Liver (tissue), 3 donors: ENCODE measurements at regions not wholly inside any gene's neighbourhood (a gene's known extent, or its start where the extent isn't known, plus 50 kb on each side); places are given as distances from the start of the nearest gene placed in this dataset.

Experiments
- FOXA1 ChIP-seq: IDR thresholded peaks from 2 replicates; pipeline ENCODE4 v1.6.1; 2016; ENCODE audit warnings: antibody characterized with exemption
- RAD21 ChIP-seq, 2 donors: IDR thresholded peaks; 2 replicates each; pipeline ENCODE4 v1.6.1; 2016; ENCODE audit warnings: antibody characterized with exemption in 2 of 2, mild to moderate bottlenecking in 2 of 2
- RXRA ChIP-seq, 2 donors: IDR thresholded peaks; 2 replicates each; pipeline ENCODE4 v1.6.1; 2017 to 2018; ENCODE audit warnings: antibody characterized with exemption in 2 of 2, mild to moderate bottlenecking in 1 of 2
- YY1 ChIP-seq: IDR thresholded peaks from 2 replicates; pipeline ENCODE4 v1.6.1; 2016; ENCODE audit warnings: antibody characterized with exemption, mild to moderate bottlenecking
- TF ChIP-seq, protein P1 (sequence below): fragments of 150-350 bp; IDR thresholded peaks from 2 replicates; pipeline ENCODE4 v1.5.1; 2017; ENCODE audit warnings: improper control_type of control experiment, low read depth, low read length; ENCODE audit not compliant: missing input control
- TF ChIP-seq, protein P2 (sequence below): IDR thresholded peaks from 2 replicates; pipeline ENCODE4 v1.6.1; 2016; ENCODE audit warnings: antibody characterized with exemption, mild to moderate bottlenecking
- TF ChIP-seq, protein P3 (sequence below): IDR thresholded peaks from 2 replicates; pipeline ENCODE4 v1.6.1; 2016; ENCODE audit warnings: antibody characterized with exemption
- TF ChIP-seq, protein P4 (sequence below): IDR thresholded peaks from 2 replicates; pipeline ENCODE4 v1.6.1; 2016; ENCODE audit warnings: antibody characterized with exemption
- donor health status: healthy.
- donor health status: healthy.

DNA sequence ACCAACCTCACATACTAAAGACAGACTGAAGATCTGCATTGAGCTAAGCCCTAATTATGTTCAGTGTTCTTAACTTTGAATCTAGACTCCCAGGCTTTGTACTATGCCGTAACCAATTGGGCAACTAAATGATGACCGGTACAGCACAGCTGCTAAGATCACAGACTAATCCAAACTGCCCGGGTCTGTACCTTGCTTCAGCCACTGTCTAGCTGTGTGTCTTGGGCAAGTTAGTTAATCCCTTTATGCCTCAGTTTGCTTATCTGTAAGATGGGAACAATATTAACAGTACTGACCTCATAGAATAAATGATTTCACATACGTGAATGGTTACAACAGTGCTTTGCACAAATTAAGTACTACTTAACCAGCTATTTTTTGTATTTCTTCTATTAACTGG is 205.8 kb upstream of the NFE2L3 start:
- TF ChIP-seq RAD21 (IDR thresholded peaks at IDR 0.05) (no peak), FOXA1 (no peak), YY1 (no peak), RXRA (IDR thresholded peaks at IDR 0.05) (no peak)
- TF ChIP-seq, protein P1, sequence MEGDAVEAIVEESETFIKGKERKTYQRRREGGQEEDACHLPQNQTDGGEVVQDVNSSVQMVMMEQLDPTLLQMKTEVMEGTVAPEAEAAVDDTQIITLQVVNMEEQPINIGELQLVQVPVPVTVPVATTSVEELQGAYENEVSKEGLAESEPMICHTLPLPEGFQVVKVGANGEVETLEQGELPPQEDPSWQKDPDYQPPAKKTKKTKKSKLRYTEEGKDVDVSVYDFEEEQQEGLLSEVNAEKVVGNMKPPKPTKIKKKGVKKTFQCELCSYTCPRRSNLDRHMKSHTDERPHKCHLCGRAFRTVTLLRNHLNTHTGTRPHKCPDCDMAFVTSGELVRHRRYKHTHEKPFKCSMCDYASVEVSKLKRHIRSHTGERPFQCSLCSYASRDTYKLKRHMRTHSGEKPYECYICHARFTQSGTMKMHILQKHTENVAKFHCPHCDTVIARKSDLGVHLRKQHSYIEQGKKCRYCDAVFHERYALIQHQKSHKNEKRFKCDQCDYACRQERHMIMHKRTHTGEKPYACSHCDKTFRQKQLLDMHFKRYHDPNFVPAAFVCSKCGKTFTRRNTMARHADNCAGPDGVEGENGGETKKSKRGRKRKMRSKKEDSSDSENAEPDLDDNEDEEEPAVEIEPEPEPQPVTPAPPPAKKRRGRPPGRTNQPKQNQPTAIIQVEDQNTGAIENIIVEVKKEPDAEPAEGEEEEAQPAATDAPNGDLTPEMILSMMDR, result no peak
- TF ChIP-seq, protein P2, sequence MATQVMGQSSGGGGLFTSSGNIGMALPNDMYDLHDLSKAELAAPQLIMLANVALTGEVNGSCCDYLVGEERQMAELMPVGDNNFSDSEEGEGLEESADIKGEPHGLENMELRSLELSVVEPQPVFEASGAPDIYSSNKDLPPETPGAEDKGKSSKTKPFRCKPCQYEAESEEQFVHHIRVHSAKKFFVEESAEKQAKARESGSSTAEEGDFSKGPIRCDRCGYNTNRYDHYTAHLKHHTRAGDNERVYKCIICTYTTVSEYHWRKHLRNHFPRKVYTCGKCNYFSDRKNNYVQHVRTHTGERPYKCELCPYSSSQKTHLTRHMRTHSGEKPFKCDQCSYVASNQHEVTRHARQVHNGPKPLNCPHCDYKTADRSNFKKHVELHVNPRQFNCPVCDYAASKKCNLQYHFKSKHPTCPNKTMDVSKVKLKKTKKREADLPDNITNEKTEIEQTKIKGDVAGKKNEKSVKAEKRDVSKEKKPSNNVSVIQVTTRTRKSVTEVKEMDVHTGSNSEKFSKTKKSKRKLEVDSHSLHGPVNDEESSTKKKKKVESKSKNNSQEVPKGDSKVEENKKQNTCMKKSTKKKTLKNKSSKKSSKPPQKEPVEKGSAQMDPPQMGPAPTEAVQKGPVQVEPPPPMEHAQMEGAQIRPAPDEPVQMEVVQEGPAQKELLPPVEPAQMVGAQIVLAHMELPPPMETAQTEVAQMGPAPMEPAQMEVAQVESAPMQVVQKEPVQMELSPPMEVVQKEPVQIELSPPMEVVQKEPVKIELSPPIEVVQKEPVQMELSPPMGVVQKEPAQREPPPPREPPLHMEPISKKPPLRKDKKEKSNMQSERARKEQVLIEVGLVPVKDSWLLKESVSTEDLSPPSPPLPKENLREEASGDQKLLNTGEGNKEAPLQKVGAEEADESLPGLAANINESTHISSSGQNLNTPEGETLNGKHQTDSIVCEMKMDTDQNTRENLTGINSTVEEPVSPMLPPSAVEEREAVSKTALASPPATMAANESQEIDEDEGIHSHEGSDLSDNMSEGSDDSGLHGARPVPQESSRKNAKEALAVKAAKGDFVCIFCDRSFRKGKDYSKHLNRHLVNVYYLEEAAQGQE, result no peak
- TF ChIP-seq, protein P3, sequence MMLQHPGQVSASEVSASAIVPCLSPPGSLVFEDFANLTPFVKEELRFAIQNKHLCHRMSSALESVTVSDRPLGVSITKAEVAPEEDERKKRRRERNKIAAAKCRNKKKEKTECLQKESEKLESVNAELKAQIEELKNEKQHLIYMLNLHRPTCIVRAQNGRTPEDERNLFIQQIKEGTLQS, result no peak
- TF ChIP-seq, protein P4, sequence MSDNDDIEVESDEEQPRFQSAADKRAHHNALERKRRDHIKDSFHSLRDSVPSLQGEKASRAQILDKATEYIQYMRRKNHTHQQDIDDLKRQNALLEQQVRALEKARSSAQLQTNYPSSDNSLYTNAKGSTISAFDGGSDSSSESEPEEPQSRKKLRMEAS, result no peak
